ENCODE measurements at regions not wholly inside any gene's neighbourhood (a gene's known extent, or its start where the extent isn't known, plus 50 kb on each side); places are given as distances from the start of the nearest gene placed in this dataset.

GRCh38 chrX:7771788-7772438, 71.1 kb upstream of the VCX start:
- Histone ChIP-seq H4K8ac (ENCODE audit: low read depth, low read length) (no peak overlapping the region), H3K27ac (ENCODE audit: low read depth, low read length) (no peak overlapping the region), H2AK5ac (ENCODE audit: low read length) (no peak overlapping the region), H3K4me3 (ENCODE audit: low read length) (no peak overlapping the region), H2BK120ac (ENCODE audit: low read depth, low read length) (no peak overlapping the region), H2BK15ac (replicated peaks; ENCODE audit: low read depth) (no peak overlapping the region), H3K79me2 (ENCODE audit: control insufficient read depth, insufficient read depth, low read length) (no peaks in the 10 kb centered on the region), H3K4me1 (ENCODE audit: control insufficient read depth, low read depth, low read length) (no peaks in the 10 kb centered on the region), H3K79me1 (ENCODE audit: low read length) (no peaks in the 10 kb centered on the region), H3K23ac (ENCODE audit: low read length) (no peak overlapping the region), H3K56ac (ENCODE audit: low read length) (no peak overlapping the region), H3K9ac (ENCODE audit: low read length) (no peak overlapping the region), H4K5ac (ENCODE audit: low read length) (no peak overlapping the region), H3K4me2 (ENCODE audit: low read length) (no peak overlapping the region), H2BK5ac (ENCODE audit: low read length) (no peak overlapping the region), H3K4ac (ENCODE audit: low read depth, low read length) (no peak overlapping the region), H3K36me3 (ENCODE audit: control insufficient read depth, insufficient read depth, low read length) (no peaks in the 10 kb centered on the region), H3K18ac (ENCODE audit: low read length) (no peak overlapping the region), H3K27me3 (ENCODE audit: insufficient read depth, low read length, poor library complexity) (no peaks in the 10 kb centered on the region)
- no peak for DNase-seq
- WGBS (ENCODE audit: extremely low coverage, insufficient coverage, low lambda C conversion rate), result no CpG with 5 or more reads among the region's 7 CpGs

- Histone ChIP-seq H3K56ac (ENCODE audit: low read length) (no peak overlapping the region), H3K23ac (ENCODE audit: low read length) (no peak overlapping the region), H3K36me3 (ENCODE audit: control insufficient read depth, insufficient read depth, low read length) (no peaks in the 10 kb centered on the region), H3K79me1 (ENCODE audit: low read length) (no peaks in the 10 kb centered on the region), H2BK15ac (replicated peaks; ENCODE audit: low read depth) (no peak overlapping the region), H3K4ac (ENCODE audit: low read depth, low read length) (no peak overlapping the region), H3K27ac (ENCODE audit: low read depth, low read length) (no peak overlapping the region), H3K79me2 (ENCODE audit: control insufficient read depth, insufficient read depth, low read length) (no peaks in the 10 kb centered on the region), H4K5ac (ENCODE audit: low read length) (no peak overlapping the region), H2BK5ac (ENCODE audit: low read length) (no peak overlapping the region), H3K9ac (ENCODE audit: low read length) (no peak overlapping the region), H2BK120ac (ENCODE audit: low read depth, low read length) (no peak overlapping the region), H4K8ac (ENCODE audit: low read depth, low read length) (no peak overlapping the region), H3K4me2 (ENCODE audit: low read length) (no peak overlapping the region), H3K27me3 (ENCODE audit: insufficient read depth, low read length, poor library complexity) (no peaks in the 10 kb centered on the region), H3K4me1 (ENCODE audit: control insufficient read depth, low read depth, low read length) (no peaks in the 10 kb centered on the region), H2AK5ac (ENCODE audit: low read length) (no peak overlapping the region), H3K18ac (ENCODE audit: low read length) (no peak overlapping the region), H3K4me3 (ENCODE audit: low read length) (no peak overlapping the region)
- WGBS (ENCODE audit: extremely low coverage, insufficient coverage, low lambda C conversion rate), result no CpG with 5 or more reads among the region's 1 CpG
- DNase-seq, result no peak
Observed at GRCh38 chrX:7759830-7760229, 83.1 kb upstream of the VCX start.

- Histone ChIP-seq H2BK15ac (replicated peaks; ENCODE audit: low read depth) (no peak overlapping the region), H3K18ac (ENCODE audit: low read length) (no peak overlapping the region), H3K4ac (ENCODE audit: low read depth, low read length) (no peak overlapping the region), H3K79me2 (ENCODE audit: control insufficient read depth, insufficient read depth, low read length) (no peaks in the 10 kb centered on the region), H3K23ac (ENCODE audit: low read length) (no peak overlapping the region), H3K4me3 (ENCODE audit: low read length) (no peak overlapping the region), H4K5ac (ENCODE audit: low read length) (no peak overlapping the region), H4K8ac (ENCODE audit: low read depth, low read length) (no peak overlapping the region), H3K4me2 (ENCODE audit: low read length) (no peak overlapping the region), H2BK120ac (ENCODE audit: low read depth, low read length) (no peak overlapping the region), H2BK5ac (ENCODE audit: low read length) (no peak overlapping the region), H3K36me3 (ENCODE audit: control insufficient read depth, insufficient read depth, low read length) (no peaks in the 10 kb centered on the region), H3K56ac (ENCODE audit: low read length) (no peak overlapping the region), H3K27ac (ENCODE audit: low read depth, low read length) (no peak overlapping the region), H3K4me1 (ENCODE audit: control insufficient read depth, low read depth, low read length) (no peaks in the 10 kb centered on the region), H3K27me3 (ENCODE audit: insufficient read depth, low read length, poor library complexity) (no peaks in the 10 kb centered on the region), H2AK5ac (ENCODE audit: low read length) (no peak overlapping the region), H3K9ac (ENCODE audit: low read length) (no peak overlapping the region), H3K79me1 (ENCODE audit: low read length) (no peaks in the 10 kb centered on the region)
- no CpG with 5 or more reads among the region's 5 CpGs for WGBS (ENCODE audit: extremely low coverage, insufficient coverage, low lambda C conversion rate)
- no peak for DNase-seq
Observed at GRCh38 chrX:7746856-7747255, 96.1 kb upstream of the VCX start.

GRCh38 chrX:7730071-7730470, 112.9 kb upstream of the VCX start:
- H3K79me2 ChIP-seq (ENCODE audit: control insufficient read depth, insufficient read depth, low read length), result no peaks in the 10 kb centered on the region
- H4K5ac ChIP-seq (ENCODE audit: low read length), result no peak overlapping the region
- no peak overlapping the region for H2BK120ac ChIP-seq (ENCODE audit: low read depth, low read length)
- WGBS (ENCODE audit: extremely low coverage, insufficient coverage, low lambda C conversion rate), result no CpG with 5 or more reads among the region's 2 CpGs
- no peaks in the 10 kb centered on the region for H3K36me3 ChIP-seq (ENCODE audit: control insufficient read depth, insufficient read depth, low read length)
- H3K27me3 ChIP-seq (ENCODE audit: insufficient read depth, low read length, poor library complexity), result no peaks in the 10 kb centered on the region
- H3K27ac ChIP-seq (ENCODE audit: low read depth, low read length), result no peak overlapping the region
- no peak overlapping the region for H3K18ac ChIP-seq (ENCODE audit: low read length)
- H3K4ac ChIP-seq (ENCODE audit: low read depth, low read length), result no peak overlapping the region
- H3K9ac ChIP-seq (ENCODE audit: low read length), result no peak overlapping the region
- H3K4me2 ChIP-seq (ENCODE audit: low read length), result no peak overlapping the region
- no peak for DNase-seq
- no peaks in the 10 kb centered on the region for H3K79me1 ChIP-seq (ENCODE audit: low read length)
- H3K4me3 ChIP-seq (ENCODE audit: low read length), result no peak overlapping the region
- H3K23ac ChIP-seq (ENCODE audit: low read length), result no peak overlapping the region
- H2BK5ac ChIP-seq (ENCODE audit: low read length), result no peak overlapping the region
- no peak overlapping the region for H2AK5ac ChIP-seq (ENCODE audit: low read length)
- no peak overlapping the region for H2BK15ac ChIP-seq (replicated peaks; ENCODE audit: low read depth)
- no peak overlapping the region for H3K56ac ChIP-seq (ENCODE audit: low read length)
- no peak overlapping the region for H4K8ac ChIP-seq (ENCODE audit: low read depth, low read length)
- H3K4me1 ChIP-seq (ENCODE audit: control insufficient read depth, low read depth, low read length), result no peaks in the 10 kb centered on the region

- Histone ChIP-seq H3K27me3 (ENCODE audit: insufficient read depth, low read length, poor library complexity) (no peaks in the 10 kb centered on the region), H3K27ac (ENCODE audit: low read depth, low read length) (no peak overlapping the region), H2BK15ac (replicated peaks; ENCODE audit: low read depth) (no peak overlapping the region), H3K36me3 (ENCODE audit: control insufficient read depth, insufficient read depth, low read length) (no peaks in the 10 kb centered on the region), H3K4me3 (ENCODE audit: low read length) (no peak overlapping the region), H2BK120ac (ENCODE audit: low read depth, low read length) (no peak overlapping the region), H2BK5ac (ENCODE audit: low read length) (no peak overlapping the region), H3K79me1 (ENCODE audit: low read length) (no peaks in the 10 kb centered on the region), H3K56ac (ENCODE audit: low read length) (no peak overlapping the region), H3K18ac (ENCODE audit: low read length) (no peak overlapping the region), H3K23ac (ENCODE audit: low read length) (no peak overlapping the region), H3K79me2 (ENCODE audit: control insufficient read depth, insufficient read depth, low read length) (no peaks in the 10 kb centered on the region), H2AK5ac (ENCODE audit: low read length) (no peak overlapping the region), H3K4me2 (ENCODE audit: low read length) (no peak overlapping the region), H4K5ac (ENCODE audit: low read length) (no peak overlapping the region), H3K4me1 (ENCODE audit: control insufficient read depth, low read depth, low read length) (no peaks in the 10 kb centered on the region), H3K9ac (ENCODE audit: low read length) (no peak overlapping the region), H4K8ac (ENCODE audit: low read depth, low read length) (no peak overlapping the region), H3K4ac (ENCODE audit: low read depth, low read length) (no peak overlapping the region)
- DNase-seq, result no peak
Observed at GRCh38 chrX:7720519-7720918, 122.5 kb upstream of the VCX start.

GRCh38 chrX:7714351-7714750, 128.6 kb upstream of the VCX start:
- H3K4me1 ChIP-seq (ENCODE audit: control insufficient read depth, low read depth, low read length), result no peaks in the 10 kb centered on the region
- no peaks in the 10 kb centered on the region for H3K27me3 ChIP-seq (ENCODE audit: insufficient read depth, low read length, poor library complexity)
- no peak overlapping the region for H3K4me2 ChIP-seq (ENCODE audit: low read length)
- H3K56ac ChIP-seq (ENCODE audit: low read length), result no peak overlapping the region
- H4K5ac ChIP-seq (ENCODE audit: low read length), result no peak overlapping the region
- no peak overlapping the region for H2BK15ac ChIP-seq (replicated peaks; ENCODE audit: low read depth)
- H2BK5ac ChIP-seq (ENCODE audit: low read length), result no peak overlapping the region
- H3K4me3 ChIP-seq (ENCODE audit: low read length), result no peak overlapping the region
- no peaks in the 10 kb centered on the region for H3K79me1 ChIP-seq (ENCODE audit: low read length)
- no peaks in the 10 kb centered on the region for H3K79me2 ChIP-seq (ENCODE audit: control insufficient read depth, insufficient read depth, low read length)
- no peak overlapping the region for H3K18ac ChIP-seq (ENCODE audit: low read length)
- H4K8ac ChIP-seq (ENCODE audit: low read depth, low read length), result no peak overlapping the region
- DNase-seq, result peak; percentile 68
- no peaks in the 10 kb centered on the region for H3K36me3 ChIP-seq (ENCODE audit: control insufficient read depth, insufficient read depth, low read length)
- H3K9ac ChIP-seq (ENCODE audit: low read length), result no peak overlapping the region
- H3K27ac ChIP-seq (ENCODE audit: low read depth, low read length), result peak overlapping the region; percentile 93
- no peak overlapping the region for H3K23ac ChIP-seq (ENCODE audit: low read length)
- no peak overlapping the region for H3K4ac ChIP-seq (ENCODE audit: low read depth, low read length)
- no CpG with 5 or more reads among the region's 2 CpGs for WGBS (ENCODE audit: extremely low coverage, insufficient coverage, low lambda C conversion rate)
- no peak overlapping the region for H2BK120ac ChIP-seq (ENCODE audit: low read depth, low read length)
- H2AK5ac ChIP-seq (ENCODE audit: low read length), result no peak overlapping the region

All from mesendoderm (in vitro differentiated cells).